ENCODE measurements at regions not wholly inside any gene's neighbourhood (a gene's known extent, or its start where the extent isn't known, plus 50 kb on each side); places are given as distances from the start of the nearest gene placed in this dataset.

GRCh38 chr14:51513933-51514332 lies 137.8 kb upstream of the FRMD6 start:
- no peak for TF ChIP-seq CTCF (tag by site-specific recombination; IDR thresholded peaks at IDR 0.05)
- no peak for TF ChIP-seq ZNF660 (tag by site-specific recombination; IDR thresholded peaks at IDR 0.05)
